Tibial artery (tissue), 4 donors: ENCODE measurements at regions not wholly inside any gene's neighbourhood (a gene's known extent, or its start where the extent isn't known, plus 50 kb on each side); places are given as distances from the start of the nearest gene placed in this dataset.
A peak's percentile ranks its signal among the peaks of the same experiment; 100 is the strongest.

ENCODE experiments used
- DNase-seq, 2 donors: peaks; one replicate each; pipeline ENCODE4 v3.0.0-alpha.2; 2019
- H3K27ac ChIP-seq, 2 donors: fragments of 200-600 bp; sonication (generic) in 1 of 2; 1 replicate in 1 of 2; 2 replicates in 1 of 2; pipeline ENCODE4 v1.5.1; 2018 to 2019; ENCODE audit warnings: mild to moderate bottlenecking in 1 of 2
- H3K27me3 ChIP-seq, 2 donors: fragments of 200-600 bp; sonication (generic) in 1 of 2; one replicate each; pipeline versions ENCODE4 v1.5.1 to v1.6.0; 2016 to 2019
- H3K36me3 ChIP-seq, 3 donors: fragments of 200-600 bp; sonication (generic) in 2 of 3; one replicate each; pipeline ENCODE4 v1.5.1; 2016 to 2019; ENCODE audit warnings: mild to moderate bottlenecking in 2 of 3
- H3K4me1 ChIP-seq, 4 donors: fragments of 200-600 bp; sonication (generic) in 2 of 4; 1 replicate in 3 of 4; 2 replicates in 1 of 4; pipeline ENCODE4 v1.5.1; 2016 to 2019
- H3K4me3 ChIP-seq, 2 donors: fragments of 200-600 bp; sonication (generic) in 1 of 2; 1 replicate in 1 of 2; 2 replicates in 1 of 2; pipeline ENCODE4 v1.5.1; 2018 to 2019; ENCODE audit warnings: mild to moderate bottlenecking in 2 of 2
- H3K9me3 ChIP-seq, 3 donors: fragments of 200-600 bp; sonication (generic) in 1 of 3; one replicate each; pipeline ENCODE4 v1.5.1; 2016 to 2019
- CTCF ChIP-seq, 2 experiments: fragments of 200-600 bp in 1 of 2; fragments of 450-650 bp in 1 of 2; IDR thresholded peaks; one replicate each; pipeline ENCODE4 v1.5.1; 2017 to 2019; ENCODE audit warnings: antibody characterized with exemption in 2 of 2, mild to moderate bottlenecking in 1 of 2, moderate library complexity in 1 of 2
- intact Hi-C: fragments of 100-400 bp; cut with DNase I; formaldehyde crosslinking; loops from one replicate; pipeline ENCODE4 v1.15.0; 2023; ENCODE audit warnings: low total_unique reads

DNA sequence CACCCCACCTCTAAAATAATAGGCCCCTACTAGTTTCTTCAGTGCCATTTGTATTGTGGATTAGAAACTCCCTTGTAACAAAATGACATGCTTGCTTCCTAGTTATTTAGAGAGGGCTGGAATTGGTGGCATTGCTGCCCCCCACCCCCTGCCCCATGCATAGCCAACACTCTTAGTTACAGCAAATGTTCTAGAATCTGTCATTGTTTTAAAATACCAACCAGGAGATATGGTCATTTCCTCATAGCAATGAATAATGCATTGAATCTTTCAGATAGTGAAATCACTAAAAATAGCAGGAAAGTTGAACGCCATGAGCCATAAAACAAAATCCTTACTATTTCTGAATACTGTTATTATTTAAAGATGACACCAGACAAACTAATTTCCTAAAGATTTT is 292.5 kb downstream of the ARPP21 start:
- no peak for TF ChIP-seq CTCF (IDR thresholded peaks at IDR 0.05)
- DNase-seq, result no peak
- no peaks in the 10 kb centered on the region for H3K4me1 ChIP-seq
- H3K27ac ChIP-seq, result no peak overlapping the region
- no peak overlapping the region for H3K4me3 ChIP-seq
- no peaks in the 10 kb centered on the region for H3K27me3 ChIP-seq
- no peaks in the 10 kb centered on the region for H3K36me3 ChIP-seq
- no peaks in the 10 kb centered on the region for H3K9me3 ChIP-seq
- intact Hi-C loops, result no loop called here

- Histone ChIP-seq H3K4me3 (no peak overlapping the region), H3K27ac (no peak overlapping the region), H3K4me1 (no peaks in the 10 kb centered on the region), H3K9me3 (no peaks in the 10 kb centered on the region), H3K36me3 (no peaks in the 10 kb centered on the region), H3K27me3 (no peaks in the 10 kb centered on the region)
- DNase-seq, result no peak
- intact Hi-C loops, result no loop called here
- no peak for TF ChIP-seq CTCF (IDR thresholded peaks at IDR 0.05)
Measured at GRCh38 chr3:35932995-35933394, 293.7 kb downstream of the ARPP21 start.

- Histone ChIP-seq H3K27ac (no peak overlapping the region), H3K4me1 (no peaks in the 10 kb centered on the region), H3K27me3 (no peaks in the 10 kb centered on the region), H3K36me3 (no peaks in the 10 kb centered on the region), H3K9me3 (no peaks in the 10 kb centered on the region), H3K4me3 (no peak overlapping the region)
- TF ChIP-seq CTCF (IDR thresholded peaks at IDR 0.05), result no peak
- intact Hi-C loops, result no loop called here
- DNase-seq, result no peak
Measured at GRCh38 chr3:35936571-35936970, 297.2 kb downstream of the ARPP21 start.

DNA sequence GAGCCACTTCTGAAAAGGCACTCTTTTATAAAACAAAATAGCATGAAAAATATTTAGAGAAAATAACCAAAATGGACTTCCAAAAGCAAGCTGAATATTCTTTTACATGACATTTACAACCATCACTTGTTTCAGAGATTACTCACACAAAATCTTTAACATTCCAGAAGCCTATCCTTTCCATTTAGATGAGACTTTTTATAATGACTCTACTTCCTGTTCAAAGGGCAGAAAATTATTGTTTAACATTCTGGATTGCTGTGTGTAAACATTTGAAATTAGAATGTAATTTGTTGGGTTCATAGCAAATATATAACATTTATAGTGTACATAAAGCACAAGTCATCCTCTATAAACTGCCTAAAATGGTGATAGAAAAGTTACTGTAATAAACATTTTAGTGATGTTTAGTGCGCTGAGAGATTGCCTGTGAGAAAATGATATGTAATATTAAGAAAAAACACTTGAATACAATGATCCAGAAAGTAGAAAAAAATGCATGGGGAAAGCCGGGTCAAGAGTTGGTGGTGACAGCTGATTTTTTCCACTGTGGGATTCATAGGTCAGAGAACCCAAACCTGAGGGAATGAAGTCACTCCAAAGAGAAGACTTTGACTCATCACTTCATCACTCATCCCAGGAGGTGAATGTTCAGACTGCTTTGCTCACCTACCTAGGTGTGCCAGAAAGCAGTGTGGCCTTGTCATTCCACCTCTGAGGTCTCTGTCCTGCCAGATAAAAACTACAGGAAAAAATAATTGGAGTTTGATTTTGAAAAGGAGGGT is 305.8 kb downstream of the ARPP21 start:
- Histone ChIP-seq H3K27ac (no peak overlapping the region), H3K4me3 (no peak overlapping the region), H3K9me3 (no peaks in the 10 kb centered on the region), H3K4me1 (no peaks in the 10 kb centered on the region), H3K27me3 (no peaks in the 10 kb centered on the region), H3K36me3 (no peaks in the 10 kb centered on the region)
- no peak for DNase-seq
- no peak for TF ChIP-seq CTCF (IDR thresholded peaks at IDR 0.05)
- intact Hi-C loops, result no loop called here

DNA sequence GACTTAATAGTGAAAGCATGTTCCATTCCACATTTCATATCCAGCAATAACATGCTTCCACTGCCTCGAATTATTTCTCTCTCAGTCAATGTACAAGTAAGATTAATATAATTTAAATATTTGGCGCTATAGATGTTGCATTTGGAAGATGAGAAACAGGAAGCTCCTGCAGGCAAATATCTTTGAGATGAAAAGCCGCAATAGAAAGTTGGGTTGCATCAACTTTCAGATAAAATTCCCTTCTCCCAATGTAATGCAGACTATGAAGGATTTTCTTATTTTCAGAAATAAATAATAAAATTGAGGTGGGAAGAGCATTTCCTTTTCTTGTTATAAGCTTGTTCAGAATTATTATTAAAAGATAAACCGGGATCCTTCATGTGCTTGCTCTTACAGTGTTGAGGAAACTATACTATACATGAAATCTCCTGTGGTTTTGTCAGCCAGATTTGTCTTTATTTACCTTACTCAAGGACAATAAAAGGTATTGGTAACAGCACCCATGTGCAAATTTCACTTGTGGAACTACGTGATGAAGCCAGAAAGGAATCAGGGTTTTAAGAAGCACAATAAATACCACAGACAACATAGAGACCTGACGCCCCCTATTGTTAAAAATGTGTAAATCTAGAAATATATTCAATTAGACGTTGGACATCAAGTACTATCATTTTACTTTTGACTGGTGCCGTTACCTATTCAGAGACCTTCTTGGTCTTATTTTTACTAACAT is 307.0 kb downstream of the ARPP21 start:
- peak; percentile 13 to 18 for TF ChIP-seq CTCF (IDR thresholded peaks at IDR 0.05)
- Histone ChIP-seq H3K4me1 (no peaks in the 10 kb centered on the region), H3K27me3 (no peaks in the 10 kb centered on the region), H3K9me3 (no peaks in the 10 kb centered on the region), H3K36me3 (no peaks in the 10 kb centered on the region), H3K4me3 (no peak overlapping the region), H3K27ac (no peak overlapping the region)
- no peak for DNase-seq
- intact Hi-C loops, result no loop called here
